PC-3 (cell line): ENCODE measurements at regions not wholly inside any gene's neighbourhood (a gene's known extent, or its start where the extent isn't known, plus 50 kb on each side); places are given as distances from the start of the nearest gene placed in this dataset.
"Not testable (repeated sequence)": the region's sequence is repeated elsewhere in the genome, so short reads cannot be mapped to it uniquely, and the experiment has no call there.

Experiments
- ATAC-seq: fragments of 200-7000 bp; cut with Tn5 transposase; 2 replicates; pipeline ENCODE4 v1.9.1; 2020; ENCODE audit warnings: mild to moderate bottlenecking, moderate library complexity
- BruUV-seq: library from RNA; stranded (reverse); fragments of 400-500 nt; replicated peaks from 2 replicates; lab custom pipeline; 2021; lab: Mats Ljungman, UMichigan
- CTCF ChIA-PET: fragments of 300-600 bp; sonication (Branson Sonifier 250); formaldehyde crosslinking; loops from one replicate; lab custom pipeline; 2022; ENCODE audit warnings: antibody characterized with exemption; lab: Charles Lee
- POLR2A ChIA-PET: fragments of 300-600 bp; sonication (Branson Sonifier 250); formaldehyde crosslinking; loops from one replicate; lab custom pipeline; 2022; ENCODE audit warnings: antibody characterized with exemption; ENCODE audit not compliant: unreplicated experiment; lab: Charles Lee
- DNase-seq: peaks from one replicate; pipeline ENCODE4 v3.0.0-alpha.2; 2015
- H2AFZ ChIP-seq: fragments of 300-600 bp; sonication (generic); 2 replicates; pipeline ENCODE4 v1.6.0; 2016; ENCODE audit warnings: antibody characterized with exemption, low read length
- H3F3A ChIP-seq: fragments of 300-600 bp; sonication (generic); one replicate; pipeline ENCODE4 v1.6.0; 2017; ENCODE audit warnings: antibody characterized with exemption, low read length, control low read depth, mild to moderate bottlenecking; ENCODE audit not compliant: unreplicated experiment
- H3K27ac ChIP-seq: fragments of 300-600 bp; sonication (generic); 2 replicates; pipeline ENCODE4 v1.5.1; 2016; ENCODE audit warnings: mild to moderate bottlenecking, low read length
- H3K27me3 ChIP-seq: fragments of 300-600 bp; sonication (generic); 2 replicates; pipeline ENCODE4 v1.6.1; 2016; ENCODE audit warnings: low read length, mixed read lengths
- H3K36me3 ChIP-seq: fragments of 300-600 bp; sonication (generic); 2 replicates; pipeline ENCODE4 v1.6.1; 2016; ENCODE audit warnings: low read depth, mixed run types, low read length, mixed read lengths
- H3K4me1 ChIP-seq: fragments of 300-600 bp; sonication (generic); 2 replicates; pipeline ENCODE4 v1.5.1; 2016; ENCODE audit warnings: low read length; ENCODE audit not compliant: insufficient read depth
- H3K4me2 ChIP-seq: fragments of 300-600 bp; sonication (generic); 2 replicates; pipeline ENCODE4 v1.6.0; 2016; ENCODE audit warnings: low read length
- H3K4me3 ChIP-seq: fragments of 300-600 bp; sonication (generic); 2 replicates; pipeline ENCODE4 v1.5.1; 2016; ENCODE audit warnings: mild to moderate bottlenecking, low read length, mixed read lengths
- H3K79me2 ChIP-seq: fragments of 300-600 bp; sonication (generic); 2 replicates; pipeline ENCODE4 v1.6.1; 2017; ENCODE audit warnings: low read length, mixed read lengths
- H3K9ac ChIP-seq: fragments of 300-600 bp; sonication (generic); 2 replicates; pipeline ENCODE4 v1.6.0; 2016; ENCODE audit warnings: mild to moderate bottlenecking, low read length
- H3K9me2 ChIP-seq: fragments of 300-600 bp; sonication (generic); replicated peaks from 2 replicates; pipeline ENCODE4 v1.6.1; 2016; ENCODE audit warnings: mixed run types, low read length, mixed read lengths
- H3K9me3 ChIP-seq: fragments of 300-600 bp; sonication (generic); 2 replicates; pipeline ENCODE4 v1.6.1; 2016; ENCODE audit warnings: low read length, mixed read lengths
- H4K20me1 ChIP-seq: fragments of 300-600 bp; sonication (generic); 2 replicates; pipeline ENCODE4 v1.6.1; 2016; ENCODE audit warnings: low read length, mixed read lengths
- CTCF ChIP-seq: fragments of 300-600 bp; sonication (generic); conservative IDR thresholded peaks from 2 replicates; pipeline ENCODE4 v1.5.1; 2017; ENCODE audit warnings: antibody characterized with exemption, low read depth, mild to moderate bottlenecking, low read length
- EZH2 ChIP-seq: fragments of 300-600 bp; sonication (generic); IDR thresholded peaks from one replicate; pipeline ENCODE4 v1.6.1; 2017; ENCODE audit warnings: antibody characterized with exemption, mild to moderate bottlenecking, low read length; ENCODE audit not compliant: unreplicated experiment
- EZH2phosphoT487 ChIP-seq: fragments of 300-600 bp; sonication (generic); IDR thresholded peaks from 2 replicates; pipeline ENCODE4 v1.6.1; 2018; ENCODE audit warnings: mild to moderate bottlenecking, antibody characterized with exemption, low read length, borderline replicate concordance
- intact Hi-C: fragments of 100-400 bp; cut with micrococcal nuclease; formaldehyde crosslinking; loops from 2 replicates; pipeline ENCODE4 v1.9.0; 2023

GRCh38 chr20:48493966-48494365 is 333.8 kb downstream of the PREX1 start:
- Histone ChIP-seq H3K4me3 (no peak overlapping the region), H3K4me1 (peaks cover 1% of the 10 kb centered on the region), H3K9me2 (no peaks in the 10 kb centered on the region), H3F3A (no peaks in the 10 kb centered on the region), H3K9ac (no peak overlapping the region), H4K20me1 (no peaks in the 10 kb centered on the region), H3K27ac (no peak overlapping the region), H2AFZ (no peak overlapping the region), H3K9me3 (no peaks in the 10 kb centered on the region), H3K36me3 (no peaks in the 10 kb centered on the region), H3K79me2 (no peaks in the 10 kb centered on the region), H3K27me3 (peaks cover 12% of the 10 kb centered on the region), H3K4me2 (no peak overlapping the region)
- BruUV-seq = no TSS peak
- TF ChIP-seq EZH2 (no peak), CTCF (no peak), EZH2phosphoT487 (no peak)
- ATAC-seq = no peak
- no peak for DNase-seq
- POLR2A ChIA-PET = no interaction called here
- CTCF ChIA-PET = no interaction called here
- intact Hi-C loops = no loop called here

GRCh38 chr20:48493331-48493730 is 334.5 kb downstream of the PREX1 start:
- DNase-seq, intact Hi-C loops, H3K9ac ChIP-seq, ATAC-seq, H3K4me3 ChIP-seq, H4K20me1 ChIP-seq, H3K27ac ChIP-seq, BruUV-seq, H3K79me2 ChIP-seq, H3K4me2 ChIP-seq, CTCF ChIA-PET, H2AFZ ChIP-seq, H3K36me3 ChIP-seq, H3K4me1 ChIP-seq, POLR2A ChIA-PET, H3K9me3 ChIP-seq, H3K9me2 ChIP-seq, H3F3A ChIP-seq: not testable (repeated sequence)
- peaks cover 12% of the 10 kb centered on the region for H3K27me3 ChIP-seq

GRCh38 chr20:48492715-48493070 is 335.1 kb downstream of the PREX1 start:
- intact Hi-C loops = no loop called here
- Histone ChIP-seq H4K20me1 (no peaks in the 10 kb centered on the region), H3K4me1 (peaks cover 14% of the 10 kb centered on the region), H3K9me3 (no peaks in the 10 kb centered on the region), H3K27ac (no peak overlapping the region), H3K4me2 (no peak overlapping the region), H3K9me2 (no peaks in the 10 kb centered on the region), H3K36me3 (no peaks in the 10 kb centered on the region), H3K4me3 (no peak overlapping the region), H3F3A (no peaks in the 10 kb centered on the region), H3K79me2 (no peaks in the 10 kb centered on the region), H3K9ac (no peak overlapping the region), H3K27me3 (peaks cover 12% of the 10 kb centered on the region), H2AFZ (no peak overlapping the region)
- POLR2A ChIA-PET = no interaction called here
- BruUV-seq = no TSS peak
- no peak for ATAC-seq
- DNase-seq = no peak
- TF ChIP-seq EZH2 = no peak
- CTCF ChIA-PET = no interaction called here

- H3K9ac ChIP-seq = no peak overlapping the region
- no peaks in the 10 kb centered on the region for H3K36me3 ChIP-seq
- DNase-seq (no peak), ATAC-seq (no peak)
- H3K79me2 ChIP-seq = no peaks in the 10 kb centered on the region
- intact Hi-C loops = no loop called here
- H3K9me3 ChIP-seq = no peaks in the 10 kb centered on the region
- H2AFZ ChIP-seq = no peak overlapping the region
- H3K4me1 ChIP-seq = peaks cover 19% of the 10 kb centered on the region
- TF ChIP-seq EZH2 = no peak
- no peak for TF ChIP-seq EZH2phosphoT487
- no peak for TF ChIP-seq CTCF
- H3K9me2 ChIP-seq = no peaks in the 10 kb centered on the region
- H4K20me1 ChIP-seq = no peaks in the 10 kb centered on the region
- H3K4me3 ChIP-seq = no peak overlapping the region
- BruUV-seq = no TSS peak
- CTCF ChIA-PET = no interaction called here
- no peak overlapping the region for H3K27ac ChIP-seq
- H3K27me3 ChIP-seq = peaks cover 12% of the 10 kb centered on the region
- H3F3A ChIP-seq = no peaks in the 10 kb centered on the region
- no peak overlapping the region for H3K4me2 ChIP-seq
- POLR2A ChIA-PET = no interaction called here
These were observed 335.6 kb downstream of the PREX1 start for GRCh38 chr20:48492015-48492714.
